ENCODE measurements at regions not wholly inside any gene's neighbourhood (a gene's known extent, or its start where the extent isn't known, plus 50 kb on each side); places are given as distances from the start of the nearest gene placed in this dataset.
A peak's percentile ranks its signal among the peaks of the same experiment; 100 is the strongest.

- no peak for DNase-seq
- Histone ChIP-seq H3K4me3 (no peak overlapping the region), H3K27me3 (no peaks in the 10 kb centered on the region), H3K27ac (no peak overlapping the region), H3K9me3 (no peaks in the 10 kb centered on the region), H3K4me1 (peaks cover 7% of the 10 kb centered on the region), H3K36me3 (replicated peaks in 1 of 2; ENCODE audit: insufficient read depth in 1 of 2, low read depth in 2 of 2) (no peaks in the 10 kb centered on the region)
- ATAC-seq = no peak
- TF ChIP-seq CTCF (IDR thresholded peaks at IDR 0.05) (no peak), POLR2A (IDR thresholded peaks at IDR 0.05) (no peak)
- intact Hi-C loops (cut with DNase I) = no loop called here
- 20 to 65% methylated on average over 3 to 4 of the region's 4 CpGs for WGBS, 2 donors
Observed at GRCh38 chr6:29884261-29884660, 56.6 kb downstream of the HLA-G start.

GRCh38 chr6:29886701-29887100 is 55.6 kb upstream of the HLA-A start:
- Histone ChIP-seq H3K36me3 (replicated peaks in 1 of 2; ENCODE audit: insufficient read depth in 1 of 2, low read depth in 2 of 2) (no peaks in the 10 kb centered on the region), H3K9me3 (no peaks in the 10 kb centered on the region), H3K27ac (peak overlapping the region in 1 of 4 donors; percentile 88), H3K4me1 (peaks cover 7% of the 10 kb centered on the region), H3K27me3 (no peaks in the 10 kb centered on the region), H3K4me3 (no peak overlapping the region)
- DNase-seq (no peak), ATAC-seq (no peak)
- intact Hi-C loops (cut with DNase I) = no loop called here
- 35 to 56% methylated on average over 4 to 5 of the region's 5 CpGs for WGBS, 2 donors
- TF ChIP-seq POLR2A (IDR thresholded peaks at IDR 0.05) (no peak), CTCF (IDR thresholded peaks at IDR 0.05) (no peak)

GRCh38 chr6:29887330-29887818 is 55.0 kb upstream of the HLA-A start:
- peak; percentile 65 for ATAC-seq
- peak in 3 of 4 donors; percentile 33 to 68 (median 55) for DNase-seq
- peak overlapping the region in 1 of 2 donors; percentile 32 for H3K4me3 ChIP-seq
- H3K36me3 ChIP-seq (replicated peaks in 1 of 2; ENCODE audit: insufficient read depth in 1 of 2, low read depth in 2 of 2) = no peaks in the 10 kb centered on the region
- intact Hi-C loops (cut with DNase I) = no loop called here
- peak overlapping the region in 3 of 4 donors; percentile 82 to 94 (median 88) for H3K27ac ChIP-seq
- no peaks in the 10 kb centered on the region for H3K9me3 ChIP-seq
- H3K4me1 ChIP-seq = peaks cover 7% of the 10 kb centered on the region
- no peaks in the 10 kb centered on the region for H3K27me3 ChIP-seq
- 1 to 5% methylated on average over 11 to 25 of the region's 28 CpGs for WGBS, 2 donors
- no peak for TF ChIP-seq CTCF (IDR thresholded peaks at IDR 0.05)
- peak in 2 of 3 donors; percentile 34 to 55 for TF ChIP-seq POLR2A (IDR thresholded peaks at IDR 0.05)

- WGBS, 2 donors = 3 to 4% methylated on average over 9 to 29 of the region's 101 CpGs
- no peak for TF ChIP-seq CTCF (IDR thresholded peaks at IDR 0.05)
- peak; percentile 4 to 48 (median 48) for TF ChIP-seq POLR2A (IDR thresholded peaks at IDR 0.05)
- DNase-seq = peak in 3 of 4 donors; percentile 68 to 88 (median 86)
- H3K36me3 ChIP-seq (replicated peaks in 1 of 2; ENCODE audit: insufficient read depth in 1 of 2, low read depth in 2 of 2) = no peaks in the 10 kb centered on the region
- H3K4me3 ChIP-seq = peak overlapping the region in 1 of 2 donors; percentile 32
- intact Hi-C loops (cut with DNase I) = no loop called here
- H3K27ac ChIP-seq = peak overlapping the region in 3 of 4 donors; percentile 82 to 94 (median 88)
- H3K27me3 ChIP-seq = no peaks in the 10 kb centered on the region
- ATAC-seq = peak; percentile 85
- peaks cover 7% of the 10 kb centered on the region for H3K4me1 ChIP-seq
- no peaks in the 10 kb centered on the region for H3K9me3 ChIP-seq
Observed at GRCh38 chr6:29887819-29888776, 54.2 kb upstream of the HLA-A start.

Measured in body of pancreas (tissue), 4 donors.